Upper lobe of right lung (tissue), 1 donor: ENCODE measurements at regions not wholly inside any gene's neighbourhood (a gene's known extent, or its start where the extent isn't known, plus 50 kb on each side); places are given as distances from the start of the nearest gene placed in this dataset.
"Not testable (repeated sequence)": the region's sequence is repeated elsewhere in the genome, so short reads cannot be mapped to it uniquely, and the experiment has no call there.

ENCODE experiments used
- ATAC-seq: fragments of 200-7000 bp; cut with Tn5 transposase; one replicate; pipeline ENCODE4 v1.9.1; 2020; ENCODE audit warnings: mild to moderate bottlenecking, moderate library complexity
- DNase-seq: peaks from one replicate; pipeline ENCODE4 v3.0.0-alpha.2; 2020
- H3K27ac ChIP-seq: fragments of 200-600 bp; one replicate; pipeline ENCODE4 v1.8.0; 2022
- H3K27me3 ChIP-seq: fragments of 200-600 bp; one replicate; pipeline ENCODE4 v1.8.0; 2022; ENCODE audit warnings: mild to moderate bottlenecking
- H3K36me3 ChIP-seq: fragments of 200-600 bp; one replicate; pipeline ENCODE4 v1.8.0; 2022
- H3K4me1 ChIP-seq: fragments of 200-600 bp; one replicate; pipeline ENCODE4 v1.8.0; 2022
- H3K4me3 ChIP-seq: fragments of 200-600 bp; one replicate; pipeline ENCODE4 v1.8.0; 2022; ENCODE audit warnings: mild to moderate bottlenecking
- H3K9me3 ChIP-seq: fragments of 200-600 bp; one replicate; pipeline ENCODE4 v1.8.0; 2022
- intact Hi-C: fragments of 100-400 bp; cut with DNase I; formaldehyde crosslinking; loops from one replicate; pipeline ENCODE4 v1.11.0; 2022
- donor health status: DM: no; HTN: yes; CAD: no; lungs with severe emphysema.

DNA sequence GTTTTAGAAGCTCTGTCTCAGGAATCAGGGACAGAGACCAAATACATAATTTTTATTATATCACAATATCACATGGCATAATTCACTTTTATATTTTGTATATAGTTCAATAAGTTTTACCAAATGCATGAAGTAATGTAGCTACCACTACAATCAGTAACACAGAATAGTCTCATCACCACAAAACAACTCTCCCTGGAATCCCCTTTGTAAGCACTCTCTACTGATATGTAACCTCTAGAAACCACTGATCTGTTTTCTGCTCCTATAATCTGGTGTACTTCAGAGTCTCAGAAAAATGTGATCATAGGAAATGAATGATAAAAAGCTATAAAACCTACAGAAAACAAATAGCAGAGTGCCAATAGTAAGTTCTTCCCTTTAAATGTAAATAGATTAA is 1465.9 kb downstream of the SPATA31A7 start:
- H3K4me3 ChIP-seq, ATAC-seq, H3K27ac ChIP-seq, H3K4me1 ChIP-seq, H3K27me3 ChIP-seq, H3K36me3 ChIP-seq, H3K9me3 ChIP-seq, intact Hi-C loops, DNase-seq: not testable (repeated sequence)

DNA sequence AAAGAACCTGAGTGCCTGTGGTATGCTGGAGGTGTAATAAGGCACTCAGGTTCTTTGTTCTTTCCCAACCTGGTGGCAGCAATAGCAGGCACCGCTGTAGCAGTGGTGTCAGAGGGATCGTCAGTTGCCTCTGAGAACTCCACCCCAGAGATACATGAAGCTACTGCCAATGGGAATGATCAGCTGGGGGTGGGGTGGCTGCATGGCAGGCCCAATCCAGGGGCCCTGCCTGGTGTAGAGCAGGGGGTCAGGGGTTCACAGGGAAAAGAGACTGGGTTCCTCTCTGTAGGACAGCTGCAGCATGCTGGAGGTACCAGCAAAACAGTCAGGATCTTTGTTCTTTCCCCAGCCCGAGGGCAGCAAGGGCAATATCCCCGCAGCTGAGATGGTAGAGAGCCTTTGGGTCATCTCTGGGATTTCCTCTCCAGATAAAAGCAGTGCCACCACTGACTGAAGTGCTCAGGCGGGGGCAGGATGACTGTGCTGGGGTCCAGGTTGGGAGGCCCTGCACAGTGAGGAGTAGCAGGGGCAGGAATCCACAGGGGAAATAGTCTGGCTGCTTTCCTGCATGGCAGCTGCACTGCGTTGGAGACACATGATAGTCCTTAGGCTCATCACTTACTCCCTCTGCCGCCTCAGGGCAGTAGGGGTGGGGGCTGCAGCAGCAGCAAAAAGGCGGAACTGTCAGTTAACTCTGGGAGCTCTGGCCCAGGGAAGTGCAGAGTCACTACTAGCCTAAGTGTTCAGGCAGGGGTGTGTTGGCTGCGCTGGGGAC is 1473.1 kb downstream of the SPATA31A7 start:
- intact Hi-C loops, result not testable (repeated sequence)
- ATAC-seq, result peak; percentile 37

DNA sequence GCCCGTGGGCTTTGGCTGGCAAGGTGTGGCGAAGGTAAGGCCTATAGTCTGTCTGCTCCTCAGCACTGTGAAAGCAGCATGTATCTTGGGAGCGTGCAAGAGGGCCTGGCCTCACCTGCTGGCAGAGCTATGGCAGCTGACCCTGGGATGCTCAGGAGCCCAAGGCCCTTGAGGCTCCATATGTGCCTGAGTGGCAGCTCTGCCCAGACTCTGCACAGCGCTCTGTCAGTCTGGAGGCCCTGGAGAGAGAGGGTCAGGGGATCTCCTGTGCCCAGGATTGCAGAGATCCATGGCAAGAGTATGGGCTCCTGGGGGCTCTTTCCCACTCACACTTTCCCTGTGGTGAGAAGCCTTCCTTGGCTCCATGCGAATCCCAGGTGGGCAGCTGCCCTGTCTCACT is 1473.7 kb downstream of the SPATA31A7 start:
- DNase-seq, result not testable (repeated sequence)
- peak; percentile 57 for ATAC-seq

More for the DNA sequence above, 1473.1 kb downstream of the SPATA31A7 start:
- not testable (repeated sequence) for H3K9me3 ChIP-seq, H3K27me3 ChIP-seq, H3K36me3 ChIP-seq, H3K27ac ChIP-seq, DNase-seq, H3K4me3 ChIP-seq, H3K4me1 ChIP-seq

DNA sequence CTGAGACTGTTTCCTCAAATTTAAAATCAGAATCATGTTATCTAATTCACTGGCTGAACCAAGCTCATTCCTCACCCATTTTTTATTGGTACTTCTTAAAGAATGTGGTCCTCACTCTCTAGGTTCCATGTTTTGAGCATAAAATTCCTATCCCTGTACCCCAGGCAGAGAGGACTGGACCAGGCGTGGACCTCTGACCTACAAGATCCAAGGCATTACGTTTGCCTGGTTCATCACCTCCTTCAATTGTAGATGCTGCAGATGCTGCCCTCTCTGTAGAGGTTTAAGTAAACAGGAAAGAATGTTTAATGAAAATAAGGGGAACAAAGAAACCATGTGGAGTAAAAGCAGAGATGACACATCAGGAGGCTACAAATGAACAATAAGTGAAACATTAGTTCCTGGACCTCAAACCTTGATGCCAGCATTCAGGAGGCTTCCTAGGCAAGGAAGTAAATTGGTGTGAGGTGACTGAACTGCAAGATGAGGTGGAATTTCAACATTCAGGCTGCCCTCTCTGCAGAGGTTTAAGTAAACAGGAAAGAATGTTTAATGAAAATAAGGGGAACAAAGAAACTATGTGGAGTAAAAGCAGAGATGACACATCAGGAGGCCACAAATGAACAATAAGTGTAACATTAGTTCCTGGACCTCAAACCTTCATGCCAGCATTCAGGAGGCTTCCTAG is 1477.4 kb downstream of the SPATA31A7 start:
- H3K4me1 ChIP-seq, H3K4me3 ChIP-seq, ATAC-seq, DNase-seq, H3K9me3 ChIP-seq, H3K27ac ChIP-seq, H3K36me3 ChIP-seq, H3K27me3 ChIP-seq, intact Hi-C loops: not testable (repeated sequence)

More for the DNA sequence above, 1473.7 kb downstream of the SPATA31A7 start:
- H3K27ac ChIP-seq, H3K4me3 ChIP-seq, H3K9me3 ChIP-seq, H3K27me3 ChIP-seq, H3K36me3 ChIP-seq, intact Hi-C loops, H3K4me1 ChIP-seq: not testable (repeated sequence)

DNA sequence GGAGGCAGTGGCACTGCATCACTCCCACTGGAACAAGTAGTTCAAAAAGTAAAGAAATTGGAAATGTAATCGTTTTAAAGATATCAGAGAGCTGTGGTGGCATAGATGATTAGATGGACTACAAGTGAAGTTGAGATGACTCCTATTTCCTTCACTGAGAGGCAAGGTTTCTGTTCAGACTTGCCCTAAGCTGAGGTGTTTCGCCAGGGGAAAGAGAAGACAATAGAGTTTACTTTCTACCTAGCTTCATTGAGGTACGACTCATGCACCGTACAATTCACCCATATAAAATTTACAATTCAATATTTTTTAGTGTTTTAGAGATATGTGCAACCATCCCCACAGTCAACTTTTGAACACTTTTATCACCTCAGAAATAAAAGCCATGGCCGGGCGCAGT is 1487.2 kb downstream of the SPATA31A7 start:
- H3K36me3 ChIP-seq, intact Hi-C loops, H3K27ac ChIP-seq, H3K4me1 ChIP-seq, DNase-seq, H3K4me3 ChIP-seq, H3K27me3 ChIP-seq, H3K9me3 ChIP-seq, ATAC-seq: not testable (repeated sequence)

DNA sequence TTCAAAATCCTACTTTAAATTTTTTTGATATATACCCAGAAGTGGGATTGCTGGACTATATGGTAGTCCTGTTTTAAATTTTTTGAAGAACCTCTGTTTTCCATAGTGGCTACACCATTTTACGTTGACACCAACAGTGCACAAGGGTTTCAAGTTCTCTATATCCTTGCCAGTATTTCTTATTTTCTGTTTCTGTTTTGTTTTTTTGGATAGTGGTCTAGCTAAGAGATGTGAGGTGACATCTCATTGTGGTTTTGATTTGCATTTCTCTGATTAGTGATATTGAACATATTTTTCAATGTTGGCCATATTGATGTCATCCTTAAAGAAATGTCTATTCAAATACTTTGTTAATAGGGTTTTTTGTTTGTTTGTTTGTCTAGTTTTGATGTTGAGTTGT is 1488.5 kb downstream of the SPATA31A7 start:
- intact Hi-C loops, ATAC-seq: not testable (repeated sequence)

DNA sequence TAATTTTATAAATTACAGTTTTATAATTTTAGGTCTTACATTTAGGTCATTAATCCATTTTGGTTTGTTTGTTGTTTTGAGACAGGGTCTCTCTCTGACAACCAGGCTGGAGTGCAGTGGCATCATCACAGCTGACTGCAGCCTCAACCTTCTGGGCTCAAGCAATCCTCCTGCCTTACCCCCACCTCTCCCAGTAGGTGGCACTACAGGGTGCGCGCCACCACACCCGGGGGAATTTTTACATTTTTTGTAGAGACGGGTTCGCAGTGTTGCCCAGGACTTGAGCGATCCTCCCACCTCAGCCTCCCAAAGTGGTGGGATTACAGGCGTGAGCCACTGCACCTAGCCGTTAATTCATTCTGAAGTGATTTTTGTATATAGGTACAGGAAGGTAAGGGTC is 1489.2 kb downstream of the SPATA31A7 start:
- peak; percentile 66 for ATAC-seq
- intact Hi-C loops, result not testable (repeated sequence)

More for the DNA sequence above, 1488.5 kb downstream of the SPATA31A7 start:
- H3K9me3 ChIP-seq, H3K27ac ChIP-seq, H3K27me3 ChIP-seq, DNase-seq, H3K4me3 ChIP-seq, H3K36me3 ChIP-seq, H3K4me1 ChIP-seq: not testable (repeated sequence)

DNA sequence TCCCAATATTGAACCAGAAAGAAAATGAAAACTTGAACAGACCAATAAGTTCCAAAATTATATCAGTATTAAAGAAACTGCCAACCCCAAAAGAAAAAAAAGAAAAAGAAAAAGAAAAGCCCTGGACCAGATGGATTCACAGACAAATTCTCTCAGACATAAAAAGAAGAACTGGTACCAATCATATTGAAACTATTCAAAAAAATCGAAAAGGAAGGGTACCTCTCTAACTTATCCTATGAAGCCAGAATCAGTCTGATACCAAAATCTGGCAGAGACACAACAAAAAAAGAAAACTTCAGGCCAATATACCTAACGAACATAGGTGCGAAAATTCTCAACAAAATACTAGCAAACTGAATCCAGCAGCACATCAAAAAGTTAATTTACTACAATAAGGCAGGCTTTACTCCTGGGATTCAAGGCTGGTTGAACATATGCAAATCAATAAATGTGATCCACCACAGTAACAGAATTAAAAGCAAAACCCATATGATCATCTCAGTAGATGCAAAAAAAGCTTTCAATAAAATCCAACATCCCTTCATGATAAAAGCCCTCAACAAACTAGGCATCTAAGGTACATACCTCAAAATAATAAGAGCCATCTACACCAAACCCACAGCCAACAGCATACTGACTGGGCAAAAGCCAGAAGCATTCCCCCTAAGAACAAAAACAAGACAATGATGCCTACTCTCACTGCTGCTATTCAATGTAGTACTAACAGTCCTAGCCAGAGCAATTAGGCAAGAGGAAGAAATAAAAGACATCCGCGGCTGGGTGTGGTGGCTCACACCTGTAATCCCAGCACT is 1495.2 kb downstream of the SPATA31A7 start:
- H3K27ac ChIP-seq, H3K36me3 ChIP-seq, H3K27me3 ChIP-seq, H3K4me3 ChIP-seq, DNase-seq, H3K9me3 ChIP-seq, ATAC-seq, H3K4me1 ChIP-seq, intact Hi-C loops: not testable (repeated sequence)

More for the DNA sequence above, 1489.2 kb downstream of the SPATA31A7 start:
- DNase-seq, H3K27ac ChIP-seq, H3K36me3 ChIP-seq, H3K27me3 ChIP-seq, H3K9me3 ChIP-seq, H3K4me3 ChIP-seq, H3K4me1 ChIP-seq: not testable (repeated sequence)

DNA sequence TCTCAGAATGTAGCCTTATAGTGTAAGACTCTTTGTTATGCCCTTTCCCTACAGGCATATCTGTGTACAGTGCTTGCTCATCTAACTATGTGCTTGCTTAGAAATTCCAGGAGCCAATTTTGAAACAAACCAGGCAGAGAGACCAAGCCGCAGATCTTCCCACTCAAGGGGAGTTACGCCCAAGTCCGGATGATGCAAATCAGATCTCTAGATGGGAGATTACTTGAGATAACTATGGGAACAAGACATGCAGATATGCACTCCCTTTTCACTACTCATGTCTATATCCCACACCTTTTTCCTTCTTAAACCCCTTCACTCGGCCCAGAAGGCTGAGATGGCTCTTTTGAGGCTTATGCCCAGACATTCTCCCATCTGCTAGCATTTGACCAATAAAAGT is 1496.5 kb downstream of the SPATA31A7 start:
- H3K4me1 ChIP-seq, intact Hi-C loops, DNase-seq, H3K36me3 ChIP-seq, H3K9me3 ChIP-seq, ATAC-seq, H3K27me3 ChIP-seq, H3K4me3 ChIP-seq, H3K27ac ChIP-seq: not testable (repeated sequence)

DNA sequence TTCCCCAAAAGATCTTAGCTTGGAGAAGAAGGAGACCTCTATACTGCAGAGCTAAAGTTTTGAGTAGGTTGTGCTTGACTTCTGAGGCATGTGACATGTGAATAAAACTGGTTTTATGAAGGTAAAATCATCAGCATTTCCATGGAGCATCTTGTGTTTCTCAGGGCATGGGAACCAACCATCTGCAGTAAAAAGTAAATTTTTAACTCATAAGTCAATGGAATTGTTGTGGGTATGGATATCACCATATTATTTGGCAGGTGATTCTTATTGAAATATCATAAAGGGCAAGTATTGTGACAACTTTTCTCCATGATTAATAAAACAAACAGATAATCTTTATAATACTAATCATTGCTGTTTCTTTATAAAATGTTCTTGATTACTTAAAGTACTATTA is 1503.2 kb downstream of the SPATA31A7 start:
- H3K27ac ChIP-seq, H3K9me3 ChIP-seq, H3K27me3 ChIP-seq, DNase-seq, intact Hi-C loops, H3K4me1 ChIP-seq, H3K36me3 ChIP-seq, ATAC-seq, H3K4me3 ChIP-seq: not testable (repeated sequence)

DNA sequence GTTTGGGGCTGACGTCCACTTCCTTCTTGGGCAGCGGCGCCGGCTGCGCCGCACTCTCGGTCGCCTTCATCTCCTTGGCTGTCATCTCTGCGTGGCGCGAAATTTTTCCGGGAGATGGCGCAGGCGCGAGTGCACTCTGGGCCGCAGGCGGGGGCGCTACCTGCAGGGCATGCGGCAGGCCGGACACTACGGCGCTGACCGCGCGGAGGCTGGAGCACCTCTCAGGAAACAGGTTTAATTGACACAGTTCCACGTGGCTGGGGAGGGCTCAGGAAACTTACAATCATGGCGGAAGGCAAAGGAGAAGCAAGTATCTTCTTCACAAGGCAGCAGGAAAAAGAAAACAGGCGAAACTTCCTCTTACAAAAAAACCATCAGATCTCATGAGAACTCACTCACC is 1521.5 kb downstream of the SPATA31A7 start:
- DNase-seq, H3K9me3 ChIP-seq, H3K27ac ChIP-seq, intact Hi-C loops, ATAC-seq, H3K36me3 ChIP-seq, H3K27me3 ChIP-seq, H3K4me1 ChIP-seq, H3K4me3 ChIP-seq: not testable (repeated sequence)

DNA sequence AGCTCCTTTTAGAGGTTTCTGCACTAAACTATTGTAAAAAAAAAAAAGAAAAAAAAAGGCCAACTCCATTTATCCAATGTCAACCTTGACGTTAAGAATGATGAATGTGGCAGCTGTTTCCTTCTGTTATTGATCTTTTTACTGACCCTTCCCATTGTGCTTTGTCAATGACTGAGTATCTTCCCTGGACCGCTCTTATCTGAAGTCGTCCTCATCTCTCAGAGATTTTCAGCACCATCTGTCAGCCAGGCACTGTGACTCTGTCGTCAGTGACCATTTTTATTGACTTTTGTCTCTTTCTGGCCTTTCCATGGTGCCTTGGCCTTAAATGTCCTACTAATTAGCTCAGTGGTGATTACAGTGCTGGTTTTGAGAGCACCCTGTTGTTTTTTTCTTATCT is 1535.7 kb downstream of the SPATA31A7 start:
- H3K4me3 ChIP-seq, H3K27me3 ChIP-seq, DNase-seq, ATAC-seq, H3K9me3 ChIP-seq, intact Hi-C loops, H3K27ac ChIP-seq, H3K4me1 ChIP-seq, H3K36me3 ChIP-seq: not testable (repeated sequence)

DNA sequence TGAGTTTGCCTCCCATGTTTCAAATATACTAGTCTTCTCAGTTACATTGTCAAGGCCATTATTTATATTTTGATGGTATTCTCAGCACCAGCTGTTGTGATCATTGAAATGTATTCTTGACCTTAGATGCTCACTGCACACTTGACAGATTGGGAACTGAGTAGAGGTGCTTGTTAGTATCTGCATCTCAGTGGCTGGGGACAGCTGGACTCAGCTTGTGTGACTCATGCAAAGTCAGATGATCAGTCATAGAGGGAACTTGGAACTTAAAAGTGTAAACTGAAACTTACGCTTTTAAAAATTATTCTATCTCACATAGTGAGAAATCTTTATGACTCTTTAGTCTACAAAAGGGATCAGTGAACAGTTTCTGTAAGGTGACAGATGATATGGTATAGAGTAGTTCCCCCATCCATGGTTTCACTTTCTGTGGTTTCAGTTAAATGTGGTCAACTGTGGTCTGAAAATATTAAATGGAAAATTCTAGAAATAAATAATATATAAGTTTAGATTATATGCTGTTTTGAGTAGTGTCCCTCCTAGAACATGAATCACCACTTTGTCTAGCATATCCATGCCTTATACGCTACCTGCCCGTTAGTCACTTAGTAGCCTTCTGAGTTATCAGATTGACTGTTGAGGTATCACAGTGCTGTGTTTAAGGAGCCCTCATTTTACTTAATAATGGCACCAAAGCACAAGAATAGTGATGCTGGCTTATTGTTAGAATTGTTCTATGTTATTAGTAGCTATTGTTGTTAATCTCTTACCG is 1540.6 kb downstream of the SPATA31A7 start:
- peak; percentile 29 for ATAC-seq
- H3K36me3 ChIP-seq, H3K4me1 ChIP-seq, H3K4me3 ChIP-seq, DNase-seq, H3K9me3 ChIP-seq, H3K27me3 ChIP-seq, H3K27ac ChIP-seq, intact Hi-C loops: not testable (repeated sequence)
